ENCODE measurements at regions not wholly inside any gene's neighbourhood (a gene's known extent, or its start where the extent isn't known, plus 50 kb on each side); places are given as distances from the start of the nearest gene placed in this dataset.

DNA sequence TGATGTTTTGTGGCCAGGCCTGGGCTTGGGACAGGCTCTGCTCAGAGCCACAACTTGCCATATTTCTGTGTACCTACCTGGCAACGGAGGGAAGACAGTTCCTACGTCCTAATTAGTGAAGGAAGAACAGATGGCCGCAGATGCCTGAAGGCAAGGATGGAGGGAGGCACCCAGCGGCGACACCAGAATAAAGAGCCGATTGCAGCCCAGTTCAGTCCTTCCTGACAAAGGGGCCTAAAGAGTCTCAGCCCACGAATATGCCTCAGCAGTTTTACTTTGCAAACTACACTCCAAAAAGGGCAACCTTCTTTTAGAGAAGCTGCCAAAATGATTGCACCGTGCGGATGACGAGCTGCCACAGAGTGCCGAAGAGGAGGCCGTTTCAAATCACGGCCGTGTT is 585.8 kb downstream of the GLRX3 start:
- no peak overlapping the region for H3K56ac ChIP-seq (ENCODE audit: insufficient read length, low read depth, low read length)
- H4K8ac ChIP-seq (replicated peaks; ENCODE audit: insufficient read length, low read depth, low read length): no peak overlapping the region
- H3K27ac Mint-ChIP-seq: no peak overlapping the region
- TF ChIP-seq CTCF (conservative IDR thresholded peaks at IDR 0.05): no peak
- no peak overlapping the region for H3T11ph ChIP-seq (ENCODE audit: low read length)
- no peak overlapping the region for H2BK120ac ChIP-seq (ENCODE audit: low read depth, low read length, poor library complexity, severe bottlenecking)
- no peak overlapping the region for H3K27ac ChIP-seq (ENCODE audit: insufficient read length, low read depth, low read length)
- no peaks in the 10 kb centered on the region; a peak in 1 of 4 replicates for H3K4me1 Mint-ChIP-seq
- no peaks in the 10 kb centered on the region for H3K9me3 Mint-ChIP-seq
- H3K36me3 Mint-ChIP-seq (ENCODE audit: insufficient read depth in 1 of 3, low read depth in 3 of 3): no peaks in the 10 kb centered on the region
- H4K20me1 ChIP-seq (ENCODE audit: control insufficient read depth, insufficient read depth, insufficient read length): no peaks in the 10 kb centered on the region
- H3K79me1 ChIP-seq (ENCODE audit: insufficient read depth, low read depth, low read length, poor library complexity, severe bottlenecking): no peaks in the 10 kb centered on the region
- no peak overlapping the region for H4K91ac ChIP-seq (ENCODE audit: insufficient read length, low read depth, low read length)
- DNase-seq: no peak
- H3K9me3 ChIP-seq (ENCODE audit: control insufficient read depth, low read depth, low read length): no peaks in the 10 kb centered on the region
- no peak overlapping the region for H2AFZ ChIP-seq (ENCODE audit: low read length)
- H2BK15ac ChIP-seq (ENCODE audit: low read depth, low read length): no peak overlapping the region
- no peaks in the 10 kb centered on the region for H3K23me2 ChIP-seq (ENCODE audit: insufficient read length, low read depth, low read length, poor library complexity, severe bottlenecking)
- H3K4me2 ChIP-seq (ENCODE audit: insufficient read depth, insufficient read length, low read length): no peak overlapping the region
- no peak overlapping the region for H3K4ac ChIP-seq (ENCODE audit: low read depth, low read length)
- no peak overlapping the region for H3K4me3 Mint-ChIP-seq
- H3K27me3 ChIP-seq (ENCODE audit: insufficient read depth, low read length): no peaks in the 10 kb centered on the region
- no peak overlapping the region for H3K9ac ChIP-seq (ENCODE audit: extremely low read depth, insufficient read length, low read length)
- H3K4me1 ChIP-seq (ENCODE audit: insufficient read depth, low read length): no peaks in the 10 kb centered on the region
- H3K18ac ChIP-seq (ENCODE audit: insufficient read length, low read depth, low read length): no peak overlapping the region
- no CpG with 5 or more reads among the region's 14 CpGs for WGBS (ENCODE audit: extremely low coverage, insufficient read length, low lambda C conversion rate)
- H2AK5ac ChIP-seq (ENCODE audit: insufficient read length, low read length): no peak overlapping the region
- no peak overlapping the region for H2BK5ac ChIP-seq (ENCODE audit: insufficient read length, low read length)
- no peak overlapping the region for H2BK12ac ChIP-seq (ENCODE audit: insufficient read length, low read depth, low read length)
- H3K27me3 Mint-ChIP-seq (ENCODE audit: low read depth): no peaks in the 10 kb centered on the region
- H3K14ac ChIP-seq (ENCODE audit: insufficient read depth, low read length): no peak overlapping the region; the same call in 1 of the 2 replicates
- H4K5ac ChIP-seq (ENCODE audit: insufficient read length, low read depth, low read length): no peak overlapping the region
- H3K79me2 ChIP-seq (ENCODE audit: insufficient read depth, low read length): no peaks in the 10 kb centered on the region
- no peak overlapping the region for H3K23ac ChIP-seq (ENCODE audit: insufficient read length, low read depth, low read length)
- no peak overlapping the region for H2BK20ac ChIP-seq (ENCODE audit: low read depth, low read length, poor library complexity, severe bottlenecking)

Data from H9 (cell line).